Transverse colon (tissue), 4 donors: ENCODE measurements at regions not wholly inside any gene's neighbourhood (a gene's known extent, or its start where the extent isn't known, plus 50 kb on each side); places are given as distances from the start of the nearest gene placed in this dataset.

ENCODE experiments used
- POLR2A ChIP-seq: fragments of 450-650 bp; IDR thresholded peaks from one replicate; pipeline ENCODE4 v1.6.1; 2016; ENCODE audit warnings: antibody characterized with exemption, mild to moderate bottlenecking, moderate library complexity
- POLR2AphosphoS5 ChIP-seq, 3 donors: sonication (generic); formaldehyde crosslinking; IDR thresholded peaks; one replicate each; pipeline ENCODE4 v1.6.1; 2016; ENCODE audit warnings: antibody characterized with exemption in 3 of 3
- TF ChIP-seq, protein P1 (sequence below), 5 experiments: fragments of 200-600 bp in 3 of 5; fragments of 450-650 bp in 2 of 5; sonication (generic) in 3 of 5; IDR thresholded peaks; 1 replicate in 2 of 5; 2 replicates in 3 of 5; pipeline ENCODE4 v1.5.1; 2016 to 2017; ENCODE audit warnings: antibody characterized with exemption in 5 of 5, inconsistent platforms in 3 of 5, mild to moderate bottlenecking in 2 of 5, moderate library complexity in 1 of 5

DNA sequence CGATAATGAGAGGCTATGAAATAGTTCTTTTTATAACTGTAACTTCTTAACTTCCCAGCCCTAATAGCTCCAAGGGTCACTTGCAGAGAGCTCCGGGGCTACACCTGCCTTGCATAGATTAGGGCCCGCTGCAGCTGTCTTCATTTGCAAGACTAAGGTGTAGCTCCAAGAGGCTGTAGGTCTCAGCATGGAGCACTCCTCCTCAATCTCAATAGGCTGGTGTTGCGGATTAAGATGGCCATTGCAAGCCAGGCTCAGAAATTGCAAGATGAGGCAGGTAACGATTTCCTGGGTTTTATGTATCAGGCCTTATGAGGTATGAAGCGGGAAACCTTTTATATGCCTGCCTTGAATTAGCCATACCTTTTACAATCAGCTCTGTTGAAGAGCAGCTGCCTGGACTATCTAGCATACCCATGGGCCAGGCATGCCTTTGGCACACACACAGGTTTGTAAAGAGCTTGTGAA lies 185.7 kb downstream of the TM9SF2 start:
- TF ChIP-seq, protein P1, sequence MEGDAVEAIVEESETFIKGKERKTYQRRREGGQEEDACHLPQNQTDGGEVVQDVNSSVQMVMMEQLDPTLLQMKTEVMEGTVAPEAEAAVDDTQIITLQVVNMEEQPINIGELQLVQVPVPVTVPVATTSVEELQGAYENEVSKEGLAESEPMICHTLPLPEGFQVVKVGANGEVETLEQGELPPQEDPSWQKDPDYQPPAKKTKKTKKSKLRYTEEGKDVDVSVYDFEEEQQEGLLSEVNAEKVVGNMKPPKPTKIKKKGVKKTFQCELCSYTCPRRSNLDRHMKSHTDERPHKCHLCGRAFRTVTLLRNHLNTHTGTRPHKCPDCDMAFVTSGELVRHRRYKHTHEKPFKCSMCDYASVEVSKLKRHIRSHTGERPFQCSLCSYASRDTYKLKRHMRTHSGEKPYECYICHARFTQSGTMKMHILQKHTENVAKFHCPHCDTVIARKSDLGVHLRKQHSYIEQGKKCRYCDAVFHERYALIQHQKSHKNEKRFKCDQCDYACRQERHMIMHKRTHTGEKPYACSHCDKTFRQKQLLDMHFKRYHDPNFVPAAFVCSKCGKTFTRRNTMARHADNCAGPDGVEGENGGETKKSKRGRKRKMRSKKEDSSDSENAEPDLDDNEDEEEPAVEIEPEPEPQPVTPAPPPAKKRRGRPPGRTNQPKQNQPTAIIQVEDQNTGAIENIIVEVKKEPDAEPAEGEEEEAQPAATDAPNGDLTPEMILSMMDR (IDR thresholded peaks at IDR 0.05): no peak
- no peak for TF ChIP-seq POLR2AphosphoS5 (IDR thresholded peaks at IDR 0.05)
- TF ChIP-seq POLR2A: no peak
